ENCODE measurements at regions not wholly inside any gene's neighbourhood (a gene's known extent, or its start where the extent isn't known, plus 50 kb on each side); places are given as distances from the start of the nearest gene placed in this dataset.
"Not testable (repeated sequence)": the region's sequence is repeated elsewhere in the genome, so short reads cannot be mapped to it uniquely, and the experiment has no call there.

- DNase-seq, result no peak
Observed at GRCh38 chr2:16228471-16228870, 288.1 kb downstream of the MYCN start.

- DNase-seq, result no peak
Observed at GRCh38 chr2:16227811-16228462, 287.6 kb downstream of the MYCN start.

- no peak for DNase-seq
Observed at GRCh38 chr2:16226943-16227664, 286.8 kb downstream of the MYCN start.

GRCh38 chr2:16226381-16226780 is 286.0 kb downstream of the MYCN start:
- no peak for DNase-seq

GRCh38 chr2:16225545-16225944 is 285.2 kb downstream of the MYCN start:
- no peak for DNase-seq

- no peak for DNase-seq
Observed at GRCh38 chr2:16225071-16225470, 284.7 kb downstream of the MYCN start.

GRCh38 chr2:16224298-16225045 is 284.1 kb downstream of the MYCN start:
- no peak for DNase-seq

GRCh38 chr2:16223841-16224177 is 283.5 kb downstream of the MYCN start:
- no peak for DNase-seq

- no peak for DNase-seq
Observed at GRCh38 chr2:16223161-16223840, 283.0 kb downstream of the MYCN start.

GRCh38 chr2:16222326-16222725 is 282.0 kb downstream of the MYCN start:
- no peak for DNase-seq

- DNase-seq, result no peak
Observed at GRCh38 chr2:16221461-16222010, 281.2 kb downstream of the MYCN start.

- DNase-seq, result no peak
Observed at GRCh38 chr2:16219292-16219975, 279.1 kb downstream of the MYCN start.

GRCh38 chr2:16218625-16219024 is 278.3 kb downstream of the MYCN start:
- no peak for DNase-seq

- no peak for DNase-seq
Observed at GRCh38 chr2:16218161-16218560, 277.8 kb downstream of the MYCN start.

GRCh38 chr2:16217741-16218140 is 277.4 kb downstream of the MYCN start:
- DNase-seq, result not testable (repeated sequence)

- no peak for DNase-seq
Observed at GRCh38 chr2:16217291-16217690, 276.9 kb downstream of the MYCN start.

- no peak for DNase-seq
Observed at GRCh38 chr2:16216558-16216945, 276.2 kb downstream of the MYCN start.

- no peak for DNase-seq
Observed at GRCh38 chr2:16215902-16216557, 275.7 kb downstream of the MYCN start.

GRCh38 chr2:16214861-16215260 is 274.5 kb downstream of the MYCN start:
- no peak for DNase-seq

- DNase-seq, result no peak
Observed at GRCh38 chr2:16214391-16214790, 274.0 kb downstream of the MYCN start.

GRCh38 chr2:16212321-16212720 is 272.0 kb downstream of the MYCN start:
- DNase-seq, result no peak

GRCh38 chr2:16211341-16211740 is 271.0 kb downstream of the MYCN start:
- DNase-seq, result no peak
